ENCODE measurements at regions not wholly inside any gene's neighbourhood (a gene's known extent, or its start where the extent isn't known, plus 50 kb on each side); places are given as distances from the start of the nearest gene placed in this dataset.

- no peak for DNase-seq
These were observed 289.4 kb upstream of the MIR17HG start for GRCh38 chr13:91058066-91058465.

- no peak for DNase-seq
These were observed 288.6 kb upstream of the MIR17HG start for GRCh38 chr13:91058919-91059318.

- DNase-seq = no peak
These were observed 280.7 kb upstream of the MIR17HG start for GRCh38 chr13:91066745-91067144.

DNA sequence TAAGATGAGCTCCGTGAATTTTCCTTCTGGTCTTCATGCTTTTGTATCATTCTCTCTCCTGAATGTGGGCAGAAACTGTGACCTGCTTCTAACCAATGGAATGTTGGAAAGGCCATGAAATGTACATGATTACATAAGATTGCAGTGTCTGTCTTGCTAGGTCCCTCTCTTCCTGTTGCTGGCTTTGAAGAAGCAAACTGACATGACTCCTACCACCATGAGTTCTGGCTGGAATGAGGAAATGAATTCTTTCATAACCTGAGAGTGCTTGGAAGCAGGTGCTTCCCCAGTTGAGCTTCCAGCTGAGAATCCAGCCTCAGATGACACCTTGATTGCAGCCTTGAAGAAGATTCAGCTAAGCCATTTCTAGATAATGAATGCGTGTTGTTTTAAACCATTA, 275.0 kb upstream of the MIR17HG start:
- no peak for DNase-seq

GRCh38 chr13:91074091-91074490, 273.4 kb upstream of the MIR17HG start:
- no peak for DNase-seq

GRCh38 chr13:91076830-91077229, 270.7 kb upstream of the MIR17HG start:
- no peak for DNase-seq

DNA sequence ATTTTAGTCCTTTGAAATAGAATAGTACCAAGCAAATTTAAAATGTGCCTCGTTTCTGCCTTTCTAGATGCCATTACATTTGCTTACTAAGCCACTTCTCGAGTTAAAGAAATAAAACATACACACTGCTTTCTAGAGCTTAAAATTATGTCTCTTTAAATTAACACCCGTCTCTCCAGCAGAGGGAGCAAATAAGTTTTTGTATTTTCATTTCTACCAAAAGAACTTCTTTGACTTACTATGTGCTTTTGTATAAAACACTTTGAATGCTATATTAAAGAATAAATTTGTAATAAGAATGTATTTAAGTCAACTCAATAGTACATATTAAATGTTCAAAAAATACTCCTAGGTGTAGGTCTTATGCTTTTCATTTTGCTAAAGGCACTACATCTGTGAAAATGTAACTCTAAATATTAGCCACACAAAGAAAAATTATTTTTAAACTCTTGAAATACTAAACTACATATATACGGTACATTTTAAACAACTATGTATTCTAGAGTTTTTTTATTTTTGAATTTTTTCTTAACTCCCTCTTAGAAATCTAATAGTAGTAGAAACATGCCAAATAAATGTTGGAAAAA, 269.3 kb upstream of the MIR17HG start:
- DNase-seq = peak; percentile 23

- no peak for DNase-seq
These were observed 268.3 kb upstream of the MIR17HG start for GRCh38 chr13:91079176-91079575.

GRCh38 chr13:91085127-91085526, 262.4 kb upstream of the MIR17HG start:
- DNase-seq = no peak

- no peak for DNase-seq
These were observed 260.4 kb upstream of the MIR17HG start for GRCh38 chr13:91086936-91087716.

GRCh38 chr13:91097269-91097668, 250.2 kb upstream of the MIR17HG start:
- no peak for DNase-seq

- DNase-seq = no peak
These were observed 247.6 kb upstream of the MIR17HG start for GRCh38 chr13:91099877-91100276.

DNA sequence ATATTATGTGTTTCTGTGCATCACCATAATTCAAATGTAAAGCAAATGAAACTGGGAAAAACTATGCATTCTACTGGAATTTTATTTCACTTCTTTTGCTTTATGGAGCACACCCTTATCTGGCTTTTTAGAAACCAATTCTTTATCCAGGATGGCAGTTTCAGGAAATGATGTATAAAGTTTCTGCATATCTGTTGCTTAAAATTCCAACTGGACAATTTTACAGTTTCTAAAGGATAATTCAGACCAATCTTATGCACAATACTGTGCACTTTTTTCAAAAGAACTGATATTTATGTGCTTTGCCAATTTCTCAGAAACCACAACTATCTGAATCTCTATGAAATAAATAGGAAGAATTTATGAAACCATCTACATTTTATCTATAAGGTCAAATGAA, 246.5 kb upstream of the MIR17HG start:
- DNase-seq = no peak

DNA sequence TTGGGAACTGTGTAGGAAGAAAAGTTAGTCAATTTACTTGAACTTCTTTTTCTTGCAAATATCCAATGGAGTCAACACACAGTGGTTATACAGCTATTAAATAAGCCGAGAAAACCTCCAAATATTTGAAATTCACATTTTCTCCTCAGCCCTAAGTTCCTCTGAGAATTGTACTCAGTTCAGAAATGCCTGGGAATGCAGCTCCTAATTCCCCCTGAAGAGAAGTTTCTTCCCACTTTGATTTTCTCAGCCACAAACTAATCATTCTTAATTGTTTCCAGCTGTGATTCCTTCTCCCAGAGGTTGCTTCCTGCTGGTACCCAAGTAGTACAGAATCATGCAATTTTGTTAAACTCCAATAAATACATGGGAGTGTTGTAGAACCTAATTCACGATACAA, 246.1 kb upstream of the MIR17HG start:
- peak; percentile 23 for DNase-seq

DNA sequence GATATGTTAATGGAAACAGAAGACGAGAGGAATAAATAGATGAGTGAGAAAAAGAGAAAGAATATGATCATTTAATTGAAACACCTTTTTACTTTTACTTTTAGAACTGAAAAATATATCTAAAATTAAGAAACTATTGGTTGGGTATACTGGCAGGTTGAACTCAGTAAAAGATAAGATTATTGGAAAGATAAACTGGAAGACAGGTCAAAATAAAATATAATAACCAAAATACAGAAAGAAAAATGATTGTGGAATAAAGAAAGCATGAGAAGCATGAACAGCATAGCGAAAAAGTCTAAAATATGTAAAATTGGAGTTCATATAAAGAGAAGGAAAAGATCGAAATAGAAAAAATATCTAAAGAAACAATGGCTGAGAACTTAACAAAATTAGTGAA, 242.2 kb upstream of the MIR17HG start:
- no peak for DNase-seq

- no peak for DNase-seq
These were observed 240.9 kb upstream of the MIR17HG start for GRCh38 chr13:91106565-91106964.

- no peak for DNase-seq
These were observed 239.2 kb upstream of the MIR17HG start for GRCh38 chr13:91108315-91108714.

- DNase-seq = no peak
These were observed 235.8 kb upstream of the MIR17HG start for GRCh38 chr13:91111476-91112200.

DNA sequence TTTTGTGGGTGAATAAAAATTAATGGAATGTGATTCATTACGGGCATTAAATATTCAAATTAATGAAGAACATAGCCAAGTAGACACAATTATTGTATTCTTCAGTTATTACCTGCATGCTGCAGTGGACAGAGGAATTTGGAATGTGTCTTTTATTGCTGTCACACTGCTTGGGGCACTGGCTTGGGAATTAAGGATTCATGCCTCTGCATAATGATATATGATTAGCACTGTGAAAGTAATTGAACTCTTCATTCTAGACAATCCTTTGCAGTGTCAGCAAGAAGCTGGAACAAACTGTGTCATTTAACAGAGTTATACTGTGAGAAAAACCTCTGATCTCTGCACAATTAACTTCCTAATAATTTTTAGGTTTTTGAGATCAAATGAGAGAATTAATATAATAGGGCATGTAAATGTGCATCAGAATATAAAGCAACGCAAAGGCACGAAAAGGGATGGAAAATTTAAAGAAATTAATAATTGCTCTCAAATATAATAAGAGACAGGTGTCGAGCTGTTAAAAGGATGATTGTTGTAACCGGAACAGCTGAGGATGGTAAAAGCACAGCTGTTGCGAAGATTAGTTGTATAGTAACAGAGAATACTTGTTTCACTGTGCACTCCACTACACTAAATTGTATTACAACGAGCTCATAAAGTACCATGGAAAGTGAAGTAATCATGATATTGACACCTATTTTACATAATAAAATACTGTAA, 235.1 kb upstream of the MIR17HG start:
- DNase-seq = no peak

DNA sequence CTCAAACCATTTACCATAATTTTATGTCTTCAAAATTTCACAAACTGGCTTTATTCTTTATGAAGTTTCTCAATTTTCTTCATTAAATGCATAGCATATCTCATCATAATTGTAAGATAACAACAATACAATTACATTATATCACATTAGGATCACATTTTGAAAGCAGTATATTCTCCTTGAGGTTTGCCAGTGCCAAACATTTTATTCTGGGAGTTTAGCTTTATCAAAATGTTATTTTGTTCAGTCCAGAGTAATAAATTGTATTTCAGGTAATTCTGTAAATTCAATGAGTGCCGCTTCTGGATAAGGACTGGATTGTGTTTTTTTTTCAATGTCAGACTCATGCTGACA, 234.6 kb upstream of the MIR17HG start:
- no peak for DNase-seq

DNA sequence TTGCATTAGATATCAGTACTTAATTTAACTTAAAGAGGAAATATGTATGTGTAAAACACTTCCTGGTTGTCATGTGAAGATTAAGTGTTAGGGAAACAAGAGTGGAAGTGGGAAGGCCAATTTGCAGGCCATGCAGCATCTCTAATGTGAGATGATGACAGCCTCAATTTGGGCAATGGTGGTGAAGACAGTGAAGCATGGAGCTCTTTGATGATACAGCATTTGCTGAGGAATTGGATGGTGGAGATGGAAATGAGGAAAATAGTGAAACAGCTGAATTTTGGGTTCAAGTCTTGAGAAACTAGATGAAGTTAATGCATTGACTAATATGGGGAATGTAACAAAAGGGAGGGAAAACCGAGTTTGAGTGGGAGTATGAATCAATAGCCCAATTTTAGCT, 231.7 kb upstream of the MIR17HG start:
- DNase-seq = no peak

- DNase-seq = no peak
These were observed 230.1 kb upstream of the MIR17HG start for GRCh38 chr13:91117351-91117750.

DNA sequence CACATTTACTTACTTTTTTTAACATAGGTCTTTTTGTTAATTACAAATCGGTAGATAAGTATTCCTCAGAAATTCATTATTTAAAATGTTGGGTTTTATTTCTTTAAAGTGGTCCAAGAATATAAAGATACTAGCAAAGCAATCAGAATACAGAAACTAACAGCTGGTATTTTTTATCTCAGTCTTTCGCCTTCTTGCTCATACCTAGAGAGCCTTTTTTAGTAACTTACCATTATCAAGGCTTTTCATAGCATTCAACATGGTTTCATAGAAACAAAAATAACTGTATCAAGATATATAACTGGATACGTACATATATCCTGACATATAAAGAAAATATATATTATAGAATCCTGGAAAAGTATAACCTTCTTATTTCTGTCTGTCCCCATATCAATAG, 227.8 kb upstream of the MIR17HG start:
- no peak for DNase-seq
